Ecto neural progenitor cell (in vitro differentiated cells): ENCODE measurements at regions not wholly inside any gene's neighbourhood (a gene's known extent, or its start where the extent isn't known, plus 50 kb on each side); places are given as distances from the start of the nearest gene placed in this dataset.
"Not testable (repeated sequence)": the region's sequence is repeated elsewhere in the genome, so short reads cannot be mapped to it uniquely, and the experiment has no call there.

Experiments used
- DNase-seq: peaks from one replicate; pipeline ENCODE4 v3.0.0-alpha.2; 2018; ENCODE audit warnings: low spot score

- no peak for DNase-seq
Measured at GRCh38 chrX:4091046-4091760, 377.8 kb upstream of the PRKX start.

DNA sequence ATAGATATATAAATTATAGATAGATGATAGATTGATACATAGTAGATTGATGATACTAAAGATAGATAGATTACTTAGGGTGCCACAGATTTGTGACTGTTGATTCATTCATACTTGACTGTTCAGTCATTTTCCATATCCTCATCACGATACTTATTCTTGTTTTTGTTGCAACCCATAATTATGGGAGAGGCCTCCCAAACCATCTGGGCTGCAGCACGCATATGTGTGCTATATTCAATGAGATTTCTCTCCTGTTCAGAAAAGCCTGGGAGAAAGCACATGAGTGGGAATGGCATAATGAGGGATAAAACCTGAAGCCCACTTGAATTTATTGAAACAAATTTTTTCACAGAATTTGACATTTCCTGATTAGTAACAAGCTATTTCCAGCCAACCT is 346.4 kb upstream of the PRKX start:
- DNase-seq, result no peak

DNA sequence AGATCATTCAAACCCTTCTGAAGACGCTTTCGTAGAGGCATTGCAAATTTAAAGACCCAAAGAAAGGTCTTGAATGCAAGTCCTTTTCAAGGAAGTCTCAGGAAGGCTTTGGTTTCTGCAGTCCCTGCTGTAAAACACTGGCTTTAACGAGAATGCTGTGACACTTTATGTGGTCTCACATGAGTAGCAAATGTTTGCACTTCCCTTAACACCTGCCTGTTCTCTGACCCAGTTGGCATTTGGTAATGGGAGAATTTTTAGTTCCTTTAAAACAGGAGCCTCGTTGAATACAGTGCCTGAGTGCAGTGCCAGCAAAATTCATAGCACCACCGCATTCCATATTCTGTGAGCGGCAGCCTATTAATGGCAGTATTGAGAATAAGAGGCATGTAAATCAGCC is 330.5 kb upstream of the PRKX start:
- DNase-seq, result no peak

DNA sequence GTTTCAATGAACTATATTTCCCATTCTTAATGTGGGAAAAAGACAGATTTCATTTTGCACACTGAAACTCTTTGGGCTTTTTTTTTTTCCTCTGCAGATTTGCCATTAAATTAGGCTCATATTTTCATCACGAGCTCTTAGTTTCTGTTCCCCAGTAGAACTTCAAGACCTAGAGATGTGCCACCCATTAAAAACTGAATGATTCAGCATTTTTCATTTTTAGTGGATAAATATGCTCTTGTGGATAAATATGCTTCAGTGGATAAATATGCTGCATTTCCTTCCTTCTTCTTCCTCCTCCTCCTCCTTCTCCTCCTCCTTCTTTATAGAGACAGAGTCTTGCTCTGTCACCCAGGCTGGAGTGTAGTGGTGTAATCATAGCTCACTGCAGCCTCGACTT is 322.4 kb upstream of the PRKX start:
- no peak for DNase-seq

- DNase-seq, result no peak
Measured at GRCh38 chrX:4028151-4028550, 314.7 kb upstream of the PRKX start.

DNA sequence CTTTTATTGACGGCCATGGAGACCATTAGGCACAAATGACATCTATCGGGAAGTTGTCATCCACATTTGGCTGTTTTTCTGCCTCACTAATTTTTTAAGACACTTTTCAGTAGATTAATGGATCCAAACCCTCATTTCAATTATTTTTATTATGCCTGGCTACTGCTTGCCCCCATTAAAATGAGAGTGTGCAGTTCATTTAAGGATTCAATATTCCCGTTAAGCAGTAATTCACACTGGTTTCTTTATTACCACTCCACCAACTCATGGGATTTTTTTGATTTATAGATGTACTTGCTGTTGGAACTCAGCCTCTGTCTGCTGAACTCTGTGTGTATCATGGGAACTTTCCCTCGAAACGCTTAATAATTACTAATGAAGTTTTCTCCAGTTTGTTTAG is 291.8 kb upstream of the PRKX start:
- DNase-seq, result no peak

GRCh38 chrX:4004822-4005221 is 291.4 kb upstream of the PRKX start:
- DNase-seq, result no peak

- DNase-seq, result no peak
Measured at GRCh38 chrX:3994315-3994714, 280.9 kb upstream of the PRKX start.

GRCh38 chrX:3990569-3990968 is 277.1 kb upstream of the PRKX start:
- DNase-seq, result no peak

DNA sequence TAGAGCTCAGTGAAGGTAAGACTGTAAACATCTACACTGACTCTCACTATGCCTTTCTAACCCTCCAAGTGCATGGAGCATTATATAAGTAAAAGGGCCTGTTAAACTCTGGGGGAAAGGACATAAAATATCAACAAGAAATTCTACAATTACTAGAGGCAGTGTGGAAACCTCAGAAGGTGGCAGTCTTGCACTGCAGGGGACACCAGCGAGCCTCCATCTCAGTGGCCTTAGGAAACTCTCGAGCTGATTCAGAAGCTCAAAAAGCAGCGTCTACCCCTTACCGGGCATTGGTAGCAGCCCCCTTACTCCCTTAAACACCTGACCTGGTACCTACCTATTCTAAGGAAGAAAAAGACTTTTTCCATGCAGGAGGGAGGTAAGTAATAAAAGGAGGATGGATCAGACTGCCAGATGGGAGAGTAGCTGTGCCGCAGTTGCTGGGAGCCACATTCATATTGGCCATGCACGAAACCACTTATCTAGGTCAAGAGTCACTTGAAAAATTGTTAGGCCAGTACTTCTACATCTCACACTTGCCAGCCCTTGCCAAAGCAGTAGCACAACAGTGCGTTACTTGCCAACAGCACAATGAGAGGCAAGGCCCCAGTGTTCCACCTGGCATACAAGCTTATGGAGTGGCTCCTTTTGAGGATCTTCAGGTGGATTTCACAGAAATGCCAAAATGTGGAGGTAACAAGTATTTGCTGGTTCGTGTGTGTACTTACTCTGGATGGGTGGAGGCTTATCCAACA is 258.8 kb upstream of the PRKX start:
- not testable (repeated sequence) for DNase-seq

DNA sequence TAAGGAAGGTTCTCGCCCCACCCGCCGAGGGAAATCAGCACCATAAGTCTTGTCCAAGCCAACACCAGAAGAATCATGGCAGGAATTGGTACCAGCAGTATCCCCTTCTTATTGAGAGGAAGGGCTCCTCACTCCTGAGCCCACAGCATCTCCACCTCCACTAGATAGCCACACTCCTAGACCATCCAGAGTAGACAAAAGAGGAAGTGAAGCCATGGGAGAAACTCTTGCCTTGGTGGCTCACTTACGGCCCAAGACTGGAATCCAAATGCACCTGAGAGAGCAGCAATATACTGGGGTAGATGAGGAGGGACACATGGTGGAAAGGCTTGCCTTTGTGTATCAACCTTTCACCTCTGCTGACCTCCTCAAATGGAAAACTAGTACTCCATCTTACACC is 255.3 kb upstream of the PRKX start:
- DNase-seq, result no peak

GRCh38 chrX:3963980-3964379 is 250.5 kb upstream of the PRKX start:
- DNase-seq, result no peak

- no peak for DNase-seq
Measured at GRCh38 chrX:3962511-3963311, 249.3 kb upstream of the PRKX start.

DNA sequence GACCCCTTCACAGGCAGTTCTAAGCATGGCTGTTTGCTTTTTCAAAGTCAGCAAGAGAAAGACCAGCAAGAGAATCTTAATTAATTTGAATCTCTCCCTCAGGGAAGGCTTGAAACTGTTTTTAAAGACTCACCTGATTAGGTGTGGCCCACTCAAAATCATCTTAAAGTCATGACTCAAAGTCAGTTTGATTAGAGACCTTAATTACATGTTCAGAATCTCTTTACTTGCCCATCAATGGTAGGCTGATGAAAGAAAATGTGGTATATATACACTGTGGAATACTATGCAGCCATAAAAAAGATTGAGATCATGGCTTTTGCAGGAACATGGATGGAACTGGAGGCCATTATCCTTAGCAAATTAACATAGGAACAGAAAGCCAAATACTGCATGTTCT is 247.5 kb upstream of the PRKX start:
- DNase-seq, result no peak

GRCh38 chrX:3951859-3952258 is 238.4 kb upstream of the PRKX start:
- no peak for DNase-seq

DNA sequence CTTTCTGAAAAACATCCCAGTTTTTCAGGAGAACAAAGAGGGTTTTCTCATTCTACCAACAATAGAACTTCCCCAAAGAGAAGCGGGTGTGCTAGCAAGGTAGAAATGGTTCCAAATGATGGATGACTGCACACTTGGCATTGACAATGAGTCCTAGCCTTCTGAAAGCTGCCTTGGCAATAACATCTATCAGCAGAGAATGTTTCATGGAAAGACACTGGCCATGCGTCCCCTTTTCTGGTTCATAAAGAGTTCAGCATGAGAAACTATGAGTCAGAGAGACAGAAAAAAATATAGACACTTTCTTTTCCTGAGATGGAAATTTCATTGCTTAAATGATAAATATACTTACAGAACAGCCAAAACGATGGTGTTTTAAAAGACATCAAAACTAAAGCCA is 236.9 kb upstream of the PRKX start:
- no peak for DNase-seq

DNA sequence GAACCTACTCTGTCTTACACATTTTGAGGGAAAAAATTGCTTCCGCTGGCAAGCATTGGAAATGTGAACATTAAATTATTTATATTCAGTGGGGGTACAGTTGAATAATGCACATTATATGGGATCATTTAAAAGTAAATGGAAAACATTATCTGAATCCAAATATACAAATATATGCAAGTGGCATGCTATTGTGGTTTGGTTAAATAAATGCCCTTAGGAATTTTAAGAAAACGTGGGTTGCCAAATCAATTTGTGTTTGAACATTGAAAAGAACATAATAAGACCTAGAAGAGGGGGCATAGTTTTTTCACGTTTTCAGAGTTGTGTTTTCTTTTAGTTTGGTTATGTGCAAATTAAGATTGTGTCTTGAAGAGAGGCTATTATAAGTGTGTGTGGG is 230.5 kb upstream of the PRKX start:
- DNase-seq, result no peak

- no peak for DNase-seq
Measured at GRCh38 chrX:3940000-3940610, 226.7 kb upstream of the PRKX start.

DNA sequence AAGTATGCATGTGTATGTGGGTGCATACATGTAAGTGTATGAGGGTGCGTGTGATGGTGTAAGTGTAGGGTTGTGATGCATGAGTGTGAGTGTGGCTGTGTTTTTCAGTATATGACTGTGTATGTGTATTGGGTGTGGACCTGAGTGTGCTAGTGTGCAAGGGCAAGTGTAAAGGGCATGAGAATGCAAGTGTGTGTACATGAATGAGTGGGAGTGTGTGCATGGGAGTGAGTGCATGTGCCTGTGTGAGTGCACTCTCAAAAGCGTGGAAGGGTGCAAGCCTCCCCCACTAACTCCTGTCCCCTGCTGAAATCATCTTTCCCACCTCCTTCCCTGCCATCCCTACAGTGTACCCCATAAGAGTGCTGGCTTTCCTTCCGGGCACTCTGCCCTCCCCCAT is 225.1 kb upstream of the PRKX start:
- DNase-seq, result no peak

- DNase-seq, result not testable (repeated sequence)
Measured at GRCh38 chrX:3935196-3935595, 221.7 kb upstream of the PRKX start.

DNA sequence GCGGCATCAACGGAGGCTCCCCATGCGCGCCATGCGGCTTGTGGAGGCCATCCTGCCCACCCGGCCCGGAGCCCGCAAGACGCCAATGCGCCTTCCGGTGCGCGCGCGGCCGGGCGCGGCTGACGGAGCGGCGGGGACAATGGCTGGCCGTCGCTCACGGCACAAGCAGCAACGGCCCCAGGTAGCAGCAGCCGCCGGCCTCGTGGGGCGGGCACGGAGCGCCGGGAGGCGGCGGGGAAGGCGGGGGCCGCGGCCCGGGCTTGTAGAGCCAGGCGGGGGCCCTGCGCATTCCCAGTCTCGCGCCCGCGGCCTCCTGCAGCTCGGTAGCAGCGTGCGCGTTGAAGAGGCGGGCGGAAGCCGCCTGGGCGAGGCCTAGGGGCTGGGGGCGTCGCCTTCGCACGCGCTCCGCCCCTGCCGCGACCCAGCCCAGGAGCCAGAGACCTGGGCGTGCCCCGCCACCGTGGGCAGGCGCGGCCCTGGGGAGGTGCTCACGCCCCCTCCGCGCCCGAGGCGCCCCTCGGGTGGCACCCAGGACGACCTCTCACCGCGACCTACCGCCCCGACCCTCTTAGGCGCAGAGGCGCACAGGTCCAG is 207.1 kb upstream of the PRKX start:
- not testable (repeated sequence) for DNase-seq
